ENCODE measurements at regions not wholly inside any gene's neighbourhood (a gene's known extent, or its start where the extent isn't known, plus 50 kb on each side); places are given as distances from the start of the nearest gene placed in this dataset.

- Histone ChIP-seq H3K9me3 (ENCODE audit: control extremely low read depth in 1 of 3, control insufficient read depth in 2 of 3, insufficient read depth in 1 of 3, low read length in 2 of 3) (no peaks in the 10 kb centered on the region), H3K27me3 (replicated peaks in 1 of 4; ENCODE audit: control extremely low read depth in 1 of 4, control insufficient read depth in 3 of 4, insufficient read depth in 4 of 4, low read length in 3 of 4) (no peaks in the 10 kb centered on the region), H2AFZ (ENCODE audit: insufficient read depth, low read depth, low read length, poor library complexity, severe bottlenecking) (peak overlapping the region; percentile 62), H3K27ac (ENCODE audit: low read length in 2 of 2) (peak overlapping the region; percentile 14 to 64), H3K4me3 (ENCODE audit: control extremely low read depth in 1 of 5, extremely low read depth in 1 of 5, insufficient read depth in 1 of 5, low read depth in 2 of 5, low read length in 4 of 5) (no peak overlapping the region), H3K36me3 (replicated peaks in 1 of 2; ENCODE audit: control extremely low read depth in 1 of 2, control insufficient read depth in 1 of 2, extremely low read depth in 1 of 2, insufficient read depth in 2 of 2, low read length in 1 of 2) (no peaks in the 10 kb centered on the region), H3K4me1 (ENCODE audit: control insufficient read depth in 2 of 2, insufficient read depth in 2 of 2, low read length in 2 of 2) (peaks cover 50 to 53% of the 10 kb centered on the region in 2 donors), H4K20me1 (ENCODE audit: control insufficient read depth, insufficient read depth, low read length, poor library complexity, severe bottlenecking) (no peaks in the 10 kb centered on the region), H3K4me2 (replicated peaks; ENCODE audit: low read depth, low read length, poor library complexity, severe bottlenecking) (peak overlapping the region; percentile 39), H3K9ac (ENCODE audit: low read length) (peak overlapping the region; percentile 20), H3K79me2 (ENCODE audit: control insufficient read depth, insufficient read depth, low read length) (peaks cover 97% of the 10 kb centered on the region)
- peak overlapping the region; percentile 95 for H3K27ac Mint-ChIP-seq
- TF ChIP-seq CTCF (IDR thresholded peaks at IDR 0.05) (no peak), EZH2 (IDR thresholded peaks at IDR 0.05; ENCODE audit: borderline replicate concordance, insufficient read depth, low read depth, low read length, poor library complexity, severe bottlenecking) (no peak)
- H3K4me3 Mint-ChIP-seq = peak overlapping the region; percentile 64
- POLR2A ChIA-PET = interaction anchor here (0.5 to 3.3 kb wide), 7 partner anchors 8 to 148 kb away, joined by 3 to 25 read pairs (median 4); partner anchors contain the start of gene RIPOR2
- CTCF ChIA-PET = interaction anchor here (0.5 to 3.4 kb wide), 11 partner anchors 10 to 132 kb away, joined by 3 to 49 read pairs (median 4); partner anchors contain the start of gene RIPOR2
- no peaks in the 10 kb centered on the region for H3K9me3 Mint-ChIP-seq (ENCODE audit: insufficient read depth)
- H3K4me1 Mint-ChIP-seq = peaks cover 69% of the 10 kb centered on the region
- ATAC-seq (ENCODE audit: low read depth) (no peak), DNase-seq (peak; percentile 34)
- intact Hi-C loops (cut with micrococcal nuclease) = no loop called here
- WGBS (ENCODE audit: insufficient coverage) = 100% methylated on average over 1 of the region's 4 CpGs
- H3K27me3 Mint-ChIP-seq = no peaks in the 10 kb centered on the region
These were observed 51.8 kb upstream of the RIPOR2 start for GRCh38 chr6:24987446-24988115.

- no peak for TF ChIP-seq EZH2 (IDR thresholded peaks at IDR 0.05; ENCODE audit: borderline replicate concordance, insufficient read depth, low read depth, low read length, poor library complexity, severe bottlenecking)
- TF ChIP-seq CTCF (IDR thresholded peaks at IDR 0.05) = no peak
- DNase-seq (no peak), ATAC-seq (ENCODE audit: low read depth) (no peak)
- Histone ChIP-seq H3K4me2 (replicated peaks; ENCODE audit: low read depth, low read length, poor library complexity, severe bottlenecking) (no peak overlapping the region), H3K27me3 (replicated peaks in 1 of 4; ENCODE audit: control extremely low read depth in 1 of 4, control insufficient read depth in 3 of 4, insufficient read depth in 4 of 4, low read length in 3 of 4) (no peaks in the 10 kb centered on the region), H3K4me1 (ENCODE audit: control insufficient read depth in 2 of 2, insufficient read depth in 2 of 2, low read length in 2 of 2) (peaks cover 50 to 53% of the 10 kb centered on the region in 2 donors), H3K4me3 (ENCODE audit: control extremely low read depth in 1 of 5, extremely low read depth in 1 of 5, insufficient read depth in 1 of 5, low read depth in 2 of 5, low read length in 4 of 5) (no peak overlapping the region), H3K79me2 (ENCODE audit: control insufficient read depth, insufficient read depth, low read length) (peaks cover 97% of the 10 kb centered on the region), H3K9ac (ENCODE audit: low read length) (no peak overlapping the region), H3K27ac (ENCODE audit: low read length in 2 of 2) (peak overlapping the region; percentile 3 to 64), H3K9me3 (ENCODE audit: control extremely low read depth in 1 of 3, control insufficient read depth in 2 of 3, insufficient read depth in 1 of 3, low read length in 2 of 3) (no peaks in the 10 kb centered on the region), H3K36me3 (replicated peaks in 1 of 2; ENCODE audit: control extremely low read depth in 1 of 2, control insufficient read depth in 1 of 2, extremely low read depth in 1 of 2, insufficient read depth in 2 of 2, low read length in 1 of 2) (no peaks in the 10 kb centered on the region), H4K20me1 (ENCODE audit: control insufficient read depth, insufficient read depth, low read length, poor library complexity, severe bottlenecking) (no peaks in the 10 kb centered on the region), H2AFZ (ENCODE audit: insufficient read depth, low read depth, low read length, poor library complexity, severe bottlenecking) (no peak overlapping the region)
- Mint-ChIP-seq H3K27ac (peak overlapping the region; percentile 34), H3K27me3 (no peaks in the 10 kb centered on the region), H3K4me1 (peaks cover 72% of the 10 kb centered on the region), H3K4me3 (peak overlapping the region; percentile 10), H3K9me3 (ENCODE audit: insufficient read depth) (no peaks in the 10 kb centered on the region)
- ChIA-PET CTCF (interaction anchor here (0.9 to 10.5 kb wide), 6 partner anchors 11 to 78 kb away, joined by 3 to 186 read pairs (median 30); partner anchors contain the start of gene RIPOR2), POLR2A (interaction anchor here (0.6 to 3.3 kb wide), 3 partner anchors 21 to 106 kb away, joined by 3 to 25 read pairs (median 3); partner anchors contain the start of gene RIPOR2)
- intact Hi-C loops (cut with micrococcal nuclease) = no loop called here
These were observed 52.8 kb upstream of the RIPOR2 start for GRCh38 chr6:24988562-24988961.
